Heart right ventricle (tissue), 16 donors: ENCODE measurements at regions not wholly inside any gene's neighbourhood (a gene's known extent, or its start where the extent isn't known, plus 50 kb on each side); places are given as distances from the start of the nearest gene placed in this dataset.

ENCODE experiments used
- ATAC-seq, 8 donors: fragments of 200-7000 bp; cut with Tn5 transposase; one replicate each; pipeline ENCODE4 v1.9.1; 2020; ENCODE audit warnings: mild to moderate bottlenecking in 8 of 8, moderate library complexity in 8 of 8, moderate number of reproducible peaks in 1 of 8
- DNase-seq, 2 donors: peaks; one replicate each; pipeline ENCODE4 v3.0.0-alpha.2; 2020
- H3K27ac ChIP-seq, 10 donors: fragments of 200-600 bp; sonication (generic) in 2 of 10; one replicate each; pipeline versions ENCODE4 v1.5.0 to v1.8.0; 2020 to 2022; ENCODE audit warnings: mild to moderate bottlenecking in 3 of 10
- H3K27me3 ChIP-seq, 7 donors: fragments of 200-600 bp; one replicate each; pipeline ENCODE4 v1.8.0; 2021 to 2022; ENCODE audit warnings: mild to moderate bottlenecking in 2 of 7
- H3K36me3 ChIP-seq, 9 donors: fragments of 200-600 bp; sonication (generic) in 1 of 9; one replicate each; pipeline versions ENCODE4 v1.5.0 to v1.8.0; 2020 to 2022; ENCODE audit warnings: mild to moderate bottlenecking in 2 of 9
- H3K4me1 ChIP-seq, 9 donors: fragments of 200-600 bp; sonication (generic) in 1 of 9; one replicate each; pipeline versions ENCODE4 v1.5.0 to v1.8.0; 2020 to 2022; ENCODE audit warnings: mild to moderate bottlenecking in 4 of 9
- H3K4me3 ChIP-seq, 10 donors: fragments of 200-600 bp; sonication (generic) in 2 of 10; one replicate each; pipeline versions ENCODE4 v1.5.0 to v1.8.0; 2020 to 2022; ENCODE audit warnings: mild to moderate bottlenecking in 7 of 10, moderate library complexity in 2 of 10
- H3K9me3 ChIP-seq, 11 donors: fragments of 200-600 bp in 10 of 11; sonication (generic) in 2 of 11; one replicate each; pipeline versions ENCODE4 v1.5.0 to v1.8.0; 2013 to 2022; ENCODE audit warnings: mild to moderate bottlenecking in 2 of 11, control low read depth in 1 of 11, moderate library complexity in 1 of 11
- CTCF ChIP-seq, 9 donors: fragments of 200-600 bp; sonication (generic) in 2 of 9; IDR thresholded peaks; one replicate each; pipeline versions ENCODE4 v1.5.0 to v1.8.0; 2021 to 2022; ENCODE audit warnings: antibody characterized with exemption in 9 of 9, mild to moderate bottlenecking in 5 of 9, moderate library complexity in 1 of 9
- WGBS, 2 donors: extraction: QIAGEN DNeasy Blood & Tissue Kit; methylation state at CpG; one replicate each; pipeline ENCODE4 v1.1.7; 2013; ENCODE audit warnings: inconsistent platforms in 1 of 2; 5-methylcytosine and 5-hydroxymethylcytosine counted together
- intact Hi-C, 10 donors: fragments of 100-400 bp; cut with DNase I; formaldehyde crosslinking; loops; one replicate each; pipeline versions ENCODE4 v1.11.1 to v1.14.2; 2022
- donor health status: Arrhythmogenic right ventricular cardiomyopathy.
- donor health status: ischemic (EF 13 %, LVEDD 7.1; RV severe dilation, severe dysfunction).
- donor health status: healthy with polysubstance abuse.
- donor health status: DM: no; HTN: yes; CAD: no.
- donor health status: DM: no; HTN: no; CAD: no.
- donor health status: ischemic (EF 25% LVEDD 6.9; RV normal size, moderate dysfunction).
- donor health status: ischemic (EF 25% LVEDD 5.7; RV mildly dilated, moderate dysfunction).
- donor health status: healthy.
- donor health status: DM: yes; HTN: yes; CAD: no.
- donor health status: Ischemic cardiomyopathy.
- donor health status: ischemic (EF 35%, LVEDD 5.7; RV mildly dilated, moderate dysfunction).
- donor health status: nonischemic (EF 11% LVEDD 7.7; RV severe dilation, severe dysfunction).
- donor health status: DM: yes; HTN: yes; CAD: no.
- donor health status: PGD.
- donor health status: ischemic (EF 29% LVEDD 5.4; RV normal size, mild dysfunction).
- donor health status: nonischemic (EF 23%, LVEDD 6.1; RV moderate dilation, normal function).

GRCh38 chr5:66353186-66353585, 209.1 kb downstream of the SREK1 start:
- intact Hi-C loops = no loop called here
- Histone ChIP-seq H3K27me3 (no peaks in the 10 kb centered on the region), H3K36me3 (peaks cover 0 to 7% (median 0%) of the 10 kb centered on the region in 9 donors), H3K4me3 (no peak overlapping the region), H3K4me1 (peaks cover 0 to 17% (median 4%) of the 10 kb centered on the region in 9 donors), H3K9me3 (no peaks in the 10 kb centered on the region), H3K27ac (peak overlapping the region in 4 of 10 donors; percentile 18 to 58 (median 50))
- ATAC-seq = no peak
- WGBS, 2 donors = 96 to 98% methylated on average over 2 of the region's 2 CpGs
- TF ChIP-seq CTCF (IDR thresholded peaks at IDR 0.05) = no peak
- no peak for DNase-seq

DNA sequence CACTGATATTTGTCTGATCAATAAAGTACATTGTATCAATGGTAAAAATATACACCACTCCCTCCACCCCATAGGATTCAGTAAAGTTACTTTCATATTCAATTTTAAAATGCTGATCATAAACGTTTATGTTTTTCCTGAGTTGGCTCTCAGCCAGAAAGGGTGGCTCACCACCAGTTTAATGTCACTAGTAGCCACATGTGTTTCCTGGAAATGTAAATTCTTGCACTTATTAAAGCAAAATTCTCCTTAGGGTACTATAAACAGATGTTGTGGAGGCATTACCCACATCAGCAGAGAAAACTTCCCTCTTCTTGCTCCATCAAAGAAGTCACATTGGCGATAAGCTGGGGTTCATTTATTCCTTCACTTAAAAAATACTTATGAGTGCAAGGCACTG, 210.3 kb downstream of the SREK1 start:
- H3K4me3 ChIP-seq = no peak overlapping the region
- intact Hi-C loops = no loop called here
- peaks cover 0 to 17% (median 0%) of the 10 kb centered on the region in 9 donors for H3K4me1 ChIP-seq
- no peak for DNase-seq
- no peak for ATAC-seq
- H3K27me3 ChIP-seq = no peaks in the 10 kb centered on the region
- H3K9me3 ChIP-seq = no peaks in the 10 kb centered on the region
- peak overlapping the region in 2 of 10 donors; percentile 26 to 58 for H3K27ac ChIP-seq
- peaks cover 0 to 7% (median 0%) of the 10 kb centered on the region in 9 donors for H3K36me3 ChIP-seq
- 47 to 58% methylated on average over 2 of the region's 2 CpGs for WGBS, 2 donors
- no peak for TF ChIP-seq CTCF (IDR thresholded peaks at IDR 0.05)

DNA sequence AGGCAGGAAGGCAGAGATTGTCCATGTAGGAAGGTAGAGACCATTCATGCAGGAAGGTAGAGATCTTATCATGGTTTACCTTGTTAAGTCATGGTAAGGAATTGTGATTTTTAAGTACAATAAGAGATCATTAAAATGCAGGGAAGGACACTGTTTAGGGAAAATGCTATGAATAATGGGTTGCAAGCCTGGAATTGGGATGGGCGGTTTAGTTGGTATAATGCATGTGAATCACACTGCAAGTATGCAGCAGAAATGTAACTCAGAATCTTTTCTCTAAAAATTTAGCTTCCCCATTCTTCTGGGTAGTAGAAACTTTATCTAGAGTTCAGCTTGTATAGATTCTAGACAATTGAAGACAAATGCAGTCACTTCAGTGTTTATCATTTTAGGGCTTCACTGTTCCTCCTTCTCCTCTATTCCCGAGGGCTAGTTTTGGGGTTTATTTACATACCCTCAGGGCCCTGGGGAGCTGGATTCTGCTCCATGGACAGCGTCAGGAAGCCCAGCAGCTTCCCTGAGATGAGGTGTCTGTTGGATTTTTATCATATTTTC, 212.0 kb downstream of the SREK1 start:
- Histone ChIP-seq H3K27ac (peak overlapping the region in 3 of 10 donors; percentile 40 to 85 (median 46)), H3K4me3 (no peak overlapping the region), H3K27me3 (no peaks in the 10 kb centered on the region), H3K36me3 (peaks cover 0 to 4% (median 0%) of the 10 kb centered on the region in 9 donors), H3K9me3 (no peaks in the 10 kb centered on the region), H3K4me1 (peaks cover 0 to 27% (median 9%) of the 10 kb centered on the region in 9 donors)
- no peak for TF ChIP-seq CTCF (IDR thresholded peaks at IDR 0.05)
- ATAC-seq = no peak
- DNase-seq = no peak
- intact Hi-C loops = no loop called here
- WGBS, 2 donors = 64 to 75% methylated on average over 3 of the region's 3 CpGs

DNA sequence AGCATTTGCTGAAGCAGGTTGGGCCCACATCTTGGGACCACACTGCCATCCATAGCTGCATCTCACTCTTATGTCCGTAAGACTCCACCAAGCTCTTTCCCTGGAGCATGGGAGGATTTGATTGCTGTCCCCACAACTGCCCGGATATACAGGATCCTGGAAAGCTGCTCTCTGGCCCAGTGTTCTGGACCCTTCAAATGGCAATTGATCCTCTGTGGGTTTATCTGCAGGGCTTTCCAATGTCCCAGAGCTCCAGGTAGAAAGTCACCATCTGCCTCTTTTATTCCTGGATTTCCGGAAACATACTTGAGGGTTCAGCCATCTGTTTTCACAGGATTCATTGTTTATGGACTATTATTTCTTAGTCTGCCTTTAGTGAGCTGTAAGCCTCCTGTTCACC, 214.6 kb downstream of the SREK1 start:
- no peaks in the 10 kb centered on the region for H3K27me3 ChIP-seq
- H3K9me3 ChIP-seq = no peaks in the 10 kb centered on the region
- no peak overlapping the region for H3K4me3 ChIP-seq
- ATAC-seq = no peak
- DNase-seq = no peak
- intact Hi-C loops = no loop called here
- 97 to 99% methylated on average over 3 of the region's 3 CpGs for WGBS, 2 donors
- peaks cover 0 to 49% (median 14%) of the 10 kb centered on the region in 9 donors for H3K4me1 ChIP-seq
- no peak for TF ChIP-seq CTCF (IDR thresholded peaks at IDR 0.05)
- H3K27ac ChIP-seq = peak overlapping the region in 4 of 10 donors; percentile 31 to 93 (median 82)
- H3K36me3 ChIP-seq = no peaks in the 10 kb centered on the region
